ENCODE measurements at regions not wholly inside any gene's neighbourhood (a gene's known extent, or its start where the extent isn't known, plus 50 kb on each side); places are given as distances from the start of the nearest gene placed in this dataset.

DNA sequence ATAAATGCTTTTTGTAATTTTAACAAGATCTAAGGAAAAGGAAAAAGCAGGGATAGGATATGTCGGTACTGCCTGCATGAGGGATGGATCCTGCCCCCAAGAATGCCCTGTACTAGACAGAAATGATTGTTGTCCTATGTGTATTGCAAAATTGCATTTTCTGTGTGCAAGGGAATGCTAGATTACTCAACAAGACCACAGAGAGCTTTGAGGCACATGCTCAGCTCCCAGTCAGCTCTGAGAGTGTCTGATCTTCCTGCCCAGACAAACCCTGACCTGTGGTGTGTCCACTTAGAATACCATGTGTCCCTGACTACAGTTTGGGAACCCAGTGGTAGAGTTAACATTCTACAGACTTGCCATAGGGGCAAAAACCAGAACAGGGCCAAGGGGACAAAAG is 129.2 kb upstream of the PAK3 start:
- H3K4me3 ChIP-seq (ENCODE audit: low read depth, low read length) = no peak overlapping the region
- DNase-seq (ENCODE audit: low read depth) = no peak
- TF ChIP-seq, protein P1, sequence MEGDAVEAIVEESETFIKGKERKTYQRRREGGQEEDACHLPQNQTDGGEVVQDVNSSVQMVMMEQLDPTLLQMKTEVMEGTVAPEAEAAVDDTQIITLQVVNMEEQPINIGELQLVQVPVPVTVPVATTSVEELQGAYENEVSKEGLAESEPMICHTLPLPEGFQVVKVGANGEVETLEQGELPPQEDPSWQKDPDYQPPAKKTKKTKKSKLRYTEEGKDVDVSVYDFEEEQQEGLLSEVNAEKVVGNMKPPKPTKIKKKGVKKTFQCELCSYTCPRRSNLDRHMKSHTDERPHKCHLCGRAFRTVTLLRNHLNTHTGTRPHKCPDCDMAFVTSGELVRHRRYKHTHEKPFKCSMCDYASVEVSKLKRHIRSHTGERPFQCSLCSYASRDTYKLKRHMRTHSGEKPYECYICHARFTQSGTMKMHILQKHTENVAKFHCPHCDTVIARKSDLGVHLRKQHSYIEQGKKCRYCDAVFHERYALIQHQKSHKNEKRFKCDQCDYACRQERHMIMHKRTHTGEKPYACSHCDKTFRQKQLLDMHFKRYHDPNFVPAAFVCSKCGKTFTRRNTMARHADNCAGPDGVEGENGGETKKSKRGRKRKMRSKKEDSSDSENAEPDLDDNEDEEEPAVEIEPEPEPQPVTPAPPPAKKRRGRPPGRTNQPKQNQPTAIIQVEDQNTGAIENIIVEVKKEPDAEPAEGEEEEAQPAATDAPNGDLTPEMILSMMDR (IDR thresholded peaks at IDR 0.05; ENCODE audit: insufficient read depth, low read depth, low read length, missing control alignments) = no peak

DNA sequence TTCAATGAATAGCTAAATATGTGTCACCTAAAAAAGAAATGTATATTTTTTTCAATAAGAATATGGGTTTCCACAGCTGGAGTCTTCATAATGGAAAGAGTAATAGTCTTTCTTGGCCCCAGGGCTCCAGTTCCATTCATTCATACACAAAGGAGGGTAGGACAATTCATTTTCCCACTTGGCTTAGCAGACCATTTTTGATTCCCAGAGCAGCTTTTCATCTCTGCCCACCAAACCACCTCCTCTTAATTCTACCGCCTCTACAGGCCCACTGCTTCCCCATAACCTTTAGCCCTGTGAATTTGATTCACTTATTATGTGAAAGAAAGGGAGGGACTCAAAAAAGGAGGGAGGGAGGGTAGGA is 129.9 kb upstream of the PAK3 start:
- TF ChIP-seq, protein P1 (IDR thresholded peaks at IDR 0.05; ENCODE audit: insufficient read depth, low read depth, low read length, missing control alignments) = no peak
- DNase-seq (ENCODE audit: low read depth) = no peak
- H3K4me3 ChIP-seq (ENCODE audit: low read depth, low read length) = no peak overlapping the region

DNA sequence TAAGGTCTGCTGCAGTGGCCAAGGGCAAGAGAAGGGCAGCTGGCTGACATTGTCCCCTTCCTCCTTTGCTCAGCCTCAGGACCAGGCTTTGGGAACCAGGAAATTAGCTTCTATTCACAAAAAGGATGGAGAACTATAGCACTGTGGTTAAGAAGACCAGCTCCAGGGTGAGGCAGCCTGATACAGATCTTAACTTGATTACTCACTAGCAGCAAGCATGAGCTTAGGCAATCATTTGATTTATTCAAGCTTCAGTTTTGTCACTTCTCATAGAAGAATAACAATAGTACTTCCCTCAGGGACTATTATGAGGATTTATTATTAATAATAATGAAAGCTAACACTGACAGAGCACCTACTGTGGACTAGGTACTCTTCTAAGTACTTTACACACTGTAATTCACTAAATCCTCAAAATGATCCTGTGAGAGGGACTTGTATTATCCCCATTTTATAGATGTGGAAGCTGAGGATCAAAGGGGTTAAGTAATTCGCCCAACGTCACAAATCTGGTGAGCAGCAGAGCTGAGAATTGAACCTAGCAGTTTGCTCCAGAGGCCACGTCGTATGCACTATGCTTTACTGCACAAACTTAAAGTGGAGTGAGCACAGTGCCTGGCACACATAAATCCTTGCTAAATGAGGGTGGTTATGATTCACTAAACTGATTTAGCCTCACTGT is 130.4 kb upstream of the PAK3 start:
- no peak overlapping the region for H3K4me3 ChIP-seq (ENCODE audit: low read depth, low read length)
- no peak for DNase-seq (ENCODE audit: low read depth)
- TF ChIP-seq, protein P1 (IDR thresholded peaks at IDR 0.05; ENCODE audit: insufficient read depth, low read depth, low read length, missing control alignments) = no peak

DNA sequence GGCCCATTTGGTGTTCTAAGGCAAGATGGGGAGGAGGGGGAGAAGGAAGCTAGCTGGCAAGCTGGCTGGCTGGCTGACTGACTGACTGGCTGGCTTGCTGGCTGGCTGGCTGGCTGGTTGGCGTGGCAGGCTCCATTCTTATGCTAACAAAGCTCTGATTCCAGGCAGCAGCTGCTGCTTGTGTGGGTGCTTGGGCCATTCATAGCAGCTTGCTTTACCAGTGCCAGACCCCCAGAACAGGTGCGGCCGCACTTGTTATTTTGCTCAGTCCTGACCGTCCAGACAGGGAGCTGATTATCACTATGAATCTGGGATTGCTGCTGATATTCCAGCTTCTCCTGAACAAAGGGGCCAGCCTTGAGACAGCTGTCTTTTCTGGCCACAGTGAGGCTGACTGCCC is 131.2 kb upstream of the PAK3 start:
- DNase-seq (ENCODE audit: low read depth) = no peak
- TF ChIP-seq, protein P1 (IDR thresholded peaks at IDR 0.05; ENCODE audit: insufficient read depth, low read depth, low read length, missing control alignments) = no peak
- no peak overlapping the region for H3K4me3 ChIP-seq (ENCODE audit: low read depth, low read length)

DNA sequence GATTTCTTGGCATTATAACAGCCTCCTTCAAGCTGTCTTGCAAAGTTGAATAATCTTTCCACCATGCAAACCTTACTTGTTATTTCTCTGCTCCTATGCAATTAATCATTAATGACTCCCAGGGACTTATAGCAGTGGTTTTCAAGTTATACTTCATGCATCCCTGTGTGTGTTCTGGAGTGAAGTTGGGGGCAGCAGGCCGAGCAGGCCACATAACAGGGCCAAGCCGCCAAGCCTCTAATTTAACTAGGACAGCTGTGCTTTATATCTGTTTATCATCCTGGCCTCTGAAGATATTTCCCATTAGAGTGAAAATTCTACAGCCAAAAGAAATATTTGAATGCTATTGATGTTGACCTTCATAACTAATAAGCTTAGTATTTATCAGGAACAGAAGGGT is 133.5 kb upstream of the PAK3 start:
- TF ChIP-seq, protein P1 (IDR thresholded peaks at IDR 0.05; ENCODE audit: insufficient read depth, low read depth, low read length, missing control alignments) = no peak
- no peak for DNase-seq (ENCODE audit: low read depth)
- no peak overlapping the region for H3K4me3 ChIP-seq (ENCODE audit: low read depth, low read length)

DNA sequence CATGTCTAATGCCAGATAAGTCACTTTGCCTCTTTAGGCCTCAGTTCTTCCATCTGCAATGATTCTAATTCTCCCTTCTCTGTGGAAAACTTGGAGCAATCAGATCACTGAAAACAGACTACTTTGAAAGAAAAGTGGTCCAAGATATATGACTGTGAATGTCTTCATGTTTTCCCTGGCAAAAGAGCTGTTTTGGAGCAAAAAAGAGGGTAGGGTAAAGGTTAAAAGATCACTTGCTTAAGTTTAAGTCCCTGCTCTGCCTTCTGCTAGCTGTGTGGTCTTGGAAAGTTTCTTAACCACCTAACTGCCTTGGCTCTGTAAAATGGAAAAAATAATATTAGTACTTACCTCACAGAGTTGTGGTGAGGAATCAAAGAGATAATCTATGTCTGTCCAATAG is 140.3 kb upstream of the PAK3 start:
- no peak overlapping the region for H3K4me3 ChIP-seq (ENCODE audit: low read depth, low read length)
- TF ChIP-seq, protein P1 (IDR thresholded peaks at IDR 0.05; ENCODE audit: insufficient read depth, low read depth, low read length, missing control alignments) = no peak
- no peak for DNase-seq (ENCODE audit: low read depth)

DNA sequence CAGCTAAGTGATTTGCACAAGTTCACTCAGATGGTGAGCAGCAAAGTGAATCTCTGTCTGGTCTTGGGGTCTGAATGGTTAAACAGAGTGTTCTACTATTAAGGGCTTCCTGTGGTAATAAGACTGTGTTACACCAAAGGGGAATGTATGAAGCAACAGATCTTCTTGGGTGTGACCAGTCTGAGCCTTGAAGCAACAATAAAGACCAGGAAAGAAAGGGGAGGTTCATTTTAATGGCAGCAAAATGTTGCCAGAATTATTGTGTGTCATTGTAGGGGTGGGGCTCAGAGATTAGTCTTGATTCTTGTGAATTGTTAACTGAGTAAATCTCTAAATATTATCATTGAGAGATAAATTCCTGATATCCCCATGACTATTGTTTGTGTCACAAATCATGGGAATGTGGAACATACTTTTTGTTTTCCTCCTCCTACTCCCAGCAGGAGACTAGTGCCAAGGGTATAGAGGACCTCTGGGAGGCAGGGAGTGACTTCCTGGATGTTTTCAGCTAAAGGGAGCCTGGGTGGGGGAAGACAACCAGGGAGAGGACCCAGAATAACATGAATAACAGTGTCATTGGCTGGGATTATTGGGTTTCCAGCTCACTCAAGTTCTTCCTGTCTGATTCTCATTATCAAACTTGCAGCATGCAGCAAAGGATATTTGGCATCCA is 141.4 kb upstream of the PAK3 start:
- no peak overlapping the region for H3K4me3 ChIP-seq (ENCODE audit: low read depth, low read length)
- TF ChIP-seq, protein P1 (IDR thresholded peaks at IDR 0.05; ENCODE audit: insufficient read depth, low read depth, low read length, missing control alignments) = no peak
- no peak for DNase-seq (ENCODE audit: low read depth)
